H9 (cell line): ENCODE measurements at regions not wholly inside any gene's neighbourhood (a gene's known extent, or its start where the extent isn't known, plus 50 kb on each side); places are given as distances from the start of the nearest gene placed in this dataset.

Experiments used
- DNase-seq: peaks from one replicate; pipeline ENCODE4 v3.0.0-alpha.2; 2017
- H2AFZ ChIP-seq: one replicate; pipeline ENCODE4 v1.6.1; 2013; ENCODE audit warnings: mild to moderate bottlenecking, low read length, control low read depth, moderate library complexity
- H2AK5ac ChIP-seq: 2 replicates; pipeline ENCODE4 v1.6.1; 2013; ENCODE audit warnings: low read length, control low read depth, mixed read lengths; ENCODE audit not compliant: insufficient read length
- H2BK120ac ChIP-seq: one replicate; pipeline ENCODE4 v1.6.1; 2013; ENCODE audit warnings: low read depth, mild to moderate bottlenecking, low read length, control low read depth, inconsistent platforms; ENCODE audit not compliant: poor library complexity, severe bottlenecking
- H2BK12ac ChIP-seq: 2 replicates; pipeline ENCODE4 v1.6.1; 2013; ENCODE audit warnings: low read length, control low read depth, mixed read lengths, low read depth; ENCODE audit not compliant: insufficient read length
- H2BK15ac ChIP-seq: 2 replicates; pipeline ENCODE4 v1.6.1; 2013; ENCODE audit warnings: low read depth, low read length, control low read depth
- H2BK20ac ChIP-seq: one replicate; pipeline ENCODE4 v1.6.1; 2013; ENCODE audit warnings: low read depth, mild to moderate bottlenecking, low read length, control low read depth, inconsistent platforms; ENCODE audit not compliant: poor library complexity, severe bottlenecking
- H2BK5ac ChIP-seq: 2 replicates; pipeline ENCODE4 v1.6.1; 2013; ENCODE audit warnings: low read length, control low read depth, mixed read lengths; ENCODE audit not compliant: insufficient read length
- H3K14ac ChIP-seq: 2 replicates; pipeline ENCODE4 v1.6.1; 2013; ENCODE audit warnings: low read length, control low read depth; ENCODE audit not compliant: insufficient read depth
- H3K18ac ChIP-seq: 2 replicates; pipeline ENCODE4 v1.6.1; 2013; ENCODE audit warnings: low read depth, mild to moderate bottlenecking, mixed read lengths, low read length, control low read depth; ENCODE audit not compliant: insufficient read length
- H3K23ac ChIP-seq: 2 replicates; pipeline ENCODE4 v1.6.1; 2013; ENCODE audit warnings: low read length, control low read depth, mixed read lengths, low read depth; ENCODE audit not compliant: insufficient read length
- H3K23me2 ChIP-seq: 2 replicates; pipeline ENCODE4 v1.6.1; 2013; ENCODE audit warnings: low read depth, mild to moderate bottlenecking, mixed read lengths, low read length, control low read depth; ENCODE audit not compliant: insufficient read length, poor library complexity, severe bottlenecking
- H3K27ac ChIP-seq: 2 replicates; pipeline ENCODE4 v1.5.1; 2013; ENCODE audit warnings: low read length, control low read depth, mixed read lengths, low read depth; ENCODE audit not compliant: insufficient read length
- H3K27me3 ChIP-seq: 2 replicates; pipeline ENCODE4 v1.6.1; 2013; ENCODE audit warnings: low read length, control low read depth, inconsistent platforms; ENCODE audit not compliant: insufficient read depth
- H3K4ac ChIP-seq: 2 replicates; pipeline ENCODE4 v1.6.1; 2013; ENCODE audit warnings: low read depth, mild to moderate bottlenecking, control low read depth, inconsistent platforms, low read length, moderate library complexity
- H3K4me1 ChIP-seq: 2 replicates; pipeline ENCODE4 v1.6.1; 2013; ENCODE audit warnings: low read length, control low read depth, inconsistent platforms; ENCODE audit not compliant: insufficient read depth
- H3K4me2 ChIP-seq: 2 replicates; pipeline ENCODE4 v1.6.1; 2013; ENCODE audit warnings: low read length, control low read depth, mixed read lengths; ENCODE audit not compliant: insufficient read length, insufficient read depth
- H3K56ac ChIP-seq: 2 replicates; pipeline ENCODE4 v1.6.1; 2013; ENCODE audit warnings: low read depth, mild to moderate bottlenecking, mixed read lengths, low read length, control low read depth; ENCODE audit not compliant: insufficient read length
- H3K79me1 ChIP-seq: 2 replicates; pipeline ENCODE4 v1.6.1; 2013; ENCODE audit warnings: low read depth, mild to moderate bottlenecking, moderate library complexity, low read length, control low read depth, inconsistent platforms; ENCODE audit not compliant: insufficient read depth, poor library complexity, severe bottlenecking
- H3K79me2 ChIP-seq: 2 replicates; pipeline ENCODE4 v1.6.1; 2013; ENCODE audit warnings: low read length, control low read depth, inconsistent platforms; ENCODE audit not compliant: insufficient read depth
- H3K9ac ChIP-seq: 2 replicates; pipeline ENCODE4 v1.6.1; 2013; ENCODE audit warnings: low read length, control low read depth, mixed read lengths; ENCODE audit not compliant: insufficient read length; ENCODE audit errors: extremely low read depth
- H3K9me3 ChIP-seq: one replicate; pipeline ENCODE4 v1.6.1; 2013; ENCODE audit warnings: low read depth, low read length, inconsistent platforms; ENCODE audit not compliant: control insufficient read depth
- H3T11ph ChIP-seq: one replicate; pipeline ENCODE4 v1.6.1; 2013; ENCODE audit warnings: mild to moderate bottlenecking, low read length, control low read depth, inconsistent platforms
- H4K20me1 ChIP-seq: one replicate; pipeline ENCODE4 v1.6.1; 2013; ENCODE audit not compliant: control insufficient read depth, insufficient read length, insufficient read depth
- H4K5ac ChIP-seq: 2 replicates; pipeline ENCODE4 v1.6.1; 2013; ENCODE audit warnings: low read depth, mild to moderate bottlenecking, mixed read lengths, low read length, control low read depth; ENCODE audit not compliant: insufficient read length
- H4K8ac ChIP-seq: replicated peaks from 2 replicates; pipeline ENCODE4 v1.6.1; 2013; ENCODE audit warnings: low read length, control low read depth, mixed read lengths, low read depth; ENCODE audit not compliant: insufficient read length
- H4K91ac ChIP-seq: 2 replicates; pipeline ENCODE4 v1.6.1; 2013; ENCODE audit warnings: low read depth, mild to moderate bottlenecking, moderate library complexity, mixed read lengths, low read length, control low read depth; ENCODE audit not compliant: insufficient read length
- H3K27ac Mint-ChIP-seq, 3 experiments: 2 replicates in 2 of 3; 3 replicates in 1 of 3; pipeline ENCODE4 v1.8.0; 2020 to 2021; ENCODE audit warnings: mixed read lengths in 3 of 3, mild to moderate bottlenecking in 1 of 3, moderate library complexity in 1 of 3
- H3K27me3 Mint-ChIP-seq: 2 replicates; pipeline ENCODE4 v1.8.0; 2021; ENCODE audit warnings: low read depth, mild to moderate bottlenecking, moderate library complexity, mixed read lengths
- H3K36me3 Mint-ChIP-seq, 3 experiments: 2 replicates in 2 of 3; 3 replicates in 1 of 3; pipeline ENCODE4 v1.8.0; 2020 to 2021; ENCODE audit warnings: low read depth in 3 of 3, mixed read lengths in 3 of 3; ENCODE audit not compliant: insufficient read depth in 1 of 3
- H3K4me1 Mint-ChIP-seq, 2 experiments: 2 replicates each; pipeline ENCODE4 v1.8.0; 2020; ENCODE audit warnings: mixed read lengths in 2 of 2
- H3K4me3 Mint-ChIP-seq, 2 experiments: 2 replicates in 1 of 2; 3 replicates in 1 of 2; pipeline ENCODE4 v1.8.0; 2020 to 2021; ENCODE audit warnings: mild to moderate bottlenecking in 2 of 2, mixed read lengths in 2 of 2, moderate library complexity in 1 of 2
- H3K9me3 Mint-ChIP-seq, 2 experiments: 2 replicates in 1 of 2; 3 replicates in 1 of 2; pipeline ENCODE4 v1.8.0; 2020; ENCODE audit warnings: mild to moderate bottlenecking in 2 of 2, mixed read lengths in 2 of 2, moderate library complexity in 1 of 2
- WGBS: extraction: QIAGEN DNeasy Blood & Tissue Kit; methylation state at CpG from one replicate; pipeline ENCODE4 v1.1.7; 2013; ENCODE audit warnings: missing lambda C conversion rate, low lambda C conversion rate, mixed read lengths; ENCODE audit not compliant: insufficient read length; ENCODE audit errors: extremely low coverage; 5-methylcytosine and 5-hydroxymethylcytosine counted together
- TF ChIP-seq, protein P1 (sequence below): fragments of 200-600 bp; sonication (generic); conservative IDR thresholded peaks from 3 replicates; pipeline ENCODE4 v1.8.0; 2021; ENCODE audit warnings: antibody characterized with exemption, mild to moderate bottlenecking

DNA sequence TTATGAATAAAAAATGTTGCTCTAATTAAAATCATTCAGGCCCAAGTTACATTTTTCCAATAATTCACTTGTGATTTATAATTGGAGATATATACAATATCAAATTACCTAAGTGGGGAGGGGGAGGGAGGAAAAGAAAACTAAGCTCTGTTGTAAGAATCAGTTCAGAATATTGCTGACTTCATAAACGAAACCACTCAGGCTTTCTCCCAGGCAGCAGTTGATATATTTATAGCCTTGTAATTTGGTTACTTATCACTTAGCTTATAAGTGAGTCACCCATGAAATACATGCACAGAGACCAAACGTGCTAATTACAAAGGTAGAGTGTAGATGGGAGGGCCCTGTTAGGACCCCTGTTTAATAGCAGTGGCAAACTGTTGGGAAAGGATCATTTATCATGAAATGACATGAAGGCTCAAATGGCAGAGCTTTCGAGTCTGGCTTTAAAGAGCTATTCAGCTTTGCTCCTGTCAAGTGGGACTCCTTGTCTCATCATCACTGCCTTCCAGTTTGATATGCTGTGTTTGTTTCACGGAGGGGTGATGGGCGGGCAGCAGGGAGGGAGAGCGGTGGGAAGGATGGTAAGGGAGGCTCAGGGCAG lies 105.6 kb upstream of the PGRMC2 start:
- no peaks in the 10 kb centered on the region for H3K79me2 ChIP-seq
- H3K4me3 Mint-ChIP-seq = no peak overlapping the region
- no peak overlapping the region for H3K56ac ChIP-seq
- H2BK120ac ChIP-seq = no peak overlapping the region
- no peaks in the 10 kb centered on the region; a peak in 1 of 5 replicates for H3K9me3 Mint-ChIP-seq
- H4K8ac ChIP-seq = no peak overlapping the region
- H3K27me3 ChIP-seq = no peaks in the 10 kb centered on the region
- no peak overlapping the region for H2BK5ac ChIP-seq
- no peak overlapping the region for H3K27ac Mint-ChIP-seq
- H2BK12ac ChIP-seq = no peak overlapping the region
- H3K79me1 ChIP-seq = no peaks in the 10 kb centered on the region
- H4K20me1 ChIP-seq = no peaks in the 10 kb centered on the region
- no peaks in the 10 kb centered on the region for H3K4me1 ChIP-seq
- H2AK5ac ChIP-seq = no peak overlapping the region
- no peaks in the 10 kb centered on the region for H3K9me3 ChIP-seq
- no peak overlapping the region for H3K27ac ChIP-seq
- no peak overlapping the region for H2BK20ac ChIP-seq
- H3K14ac ChIP-seq = no peak overlapping the region
- TF ChIP-seq, protein P1, sequence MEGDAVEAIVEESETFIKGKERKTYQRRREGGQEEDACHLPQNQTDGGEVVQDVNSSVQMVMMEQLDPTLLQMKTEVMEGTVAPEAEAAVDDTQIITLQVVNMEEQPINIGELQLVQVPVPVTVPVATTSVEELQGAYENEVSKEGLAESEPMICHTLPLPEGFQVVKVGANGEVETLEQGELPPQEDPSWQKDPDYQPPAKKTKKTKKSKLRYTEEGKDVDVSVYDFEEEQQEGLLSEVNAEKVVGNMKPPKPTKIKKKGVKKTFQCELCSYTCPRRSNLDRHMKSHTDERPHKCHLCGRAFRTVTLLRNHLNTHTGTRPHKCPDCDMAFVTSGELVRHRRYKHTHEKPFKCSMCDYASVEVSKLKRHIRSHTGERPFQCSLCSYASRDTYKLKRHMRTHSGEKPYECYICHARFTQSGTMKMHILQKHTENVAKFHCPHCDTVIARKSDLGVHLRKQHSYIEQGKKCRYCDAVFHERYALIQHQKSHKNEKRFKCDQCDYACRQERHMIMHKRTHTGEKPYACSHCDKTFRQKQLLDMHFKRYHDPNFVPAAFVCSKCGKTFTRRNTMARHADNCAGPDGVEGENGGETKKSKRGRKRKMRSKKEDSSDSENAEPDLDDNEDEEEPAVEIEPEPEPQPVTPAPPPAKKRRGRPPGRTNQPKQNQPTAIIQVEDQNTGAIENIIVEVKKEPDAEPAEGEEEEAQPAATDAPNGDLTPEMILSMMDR = no peak
- H3K23ac ChIP-seq = no peak overlapping the region
- H3K4ac ChIP-seq = no peak overlapping the region
- H3K9ac ChIP-seq = no peak overlapping the region
- no peak overlapping the region for H4K91ac ChIP-seq
- no peak overlapping the region for H3K4me2 ChIP-seq
- H3K18ac ChIP-seq = no peak overlapping the region
- DNase-seq = no peak
- H3K23me2 ChIP-seq = no peaks in the 10 kb centered on the region
- H3K4me1 Mint-ChIP-seq = peaks cover 2 to 5% of the 10 kb centered on the region in 2 experiments; a peak in 2 of 4 replicates
- no peak overlapping the region for H2AFZ ChIP-seq
- no CpG with 5 or more reads among the region's 6 CpGs for WGBS
- H2BK15ac ChIP-seq = no peak overlapping the region
- H4K5ac ChIP-seq = no peak overlapping the region
- H3T11ph ChIP-seq = no peak overlapping the region
- no peaks in the 10 kb centered on the region for H3K27me3 Mint-ChIP-seq
- H3K36me3 Mint-ChIP-seq = peaks cover 0 to 4% (median 0%) of the 10 kb centered on the region in 3 experiments; a peak in 1 of 7 replicates
